A549 (cell line): ENCODE measurements at regions not wholly inside any gene's neighbourhood (a gene's known extent, or its start where the extent isn't known, plus 50 kb on each side); places are given as distances from the start of the nearest gene placed in this dataset.

Source experiments
- CBX8 ChIP-seq: fragments of 200-600 bp; sonication (generic); IDR thresholded peaks from 2 replicates; pipeline ENCODE4 v1.6.1; 2016
- CTCF ChIP-seq: fragments of >200 bp; sonication (Bioruptor Twin); formaldehyde crosslinking; IDR thresholded peaks from 3 replicates; pipeline ENCODE4 v1.5.1; 2016
- HMGXB4 ChIP-seq: fragments of 250-450 bp; sonication (Bioruptor Pico); IDR thresholded peaks from 2 replicates; pipeline ENCODE4 v1.5.0; 2021; ENCODE audit warnings: mild to moderate bottlenecking, moderate library complexity, borderline replicate concordance
- MAZ ChIP-seq: fragments of 150-350 bp; IDR thresholded peaks from 2 replicates; pipeline ENCODE4 v1.6.1; 2014; ENCODE audit warnings: antibody characterized with exemption, low read depth, low read length, borderline replicate concordance
- NR3C1 ChIP-seq: fragments of >200 bp; sonication (Bioruptor Twin); formaldehyde crosslinking; IDR thresholded peaks from 3 replicates; pipeline ENCODE4 v1.6.1; 2017
- POLR2A ChIP-seq: IDR thresholded peaks from 2 replicates; pipeline ENCODE4 v1.6.1; 2012; ENCODE audit warnings: mild to moderate bottlenecking, low read length
- REST ChIP-seq: fragments of 200-600 bp; sonication (generic); IDR thresholded peaks from 2 replicates; pipeline ENCODE4 v1.6.1; 2016; ENCODE audit warnings: antibody characterized with exemption, mild to moderate bottlenecking, moderate library complexity
- ZC3H11A ChIP-seq: fragments of 450-650 bp; IDR thresholded peaks from 2 replicates; pipeline ENCODE4 v1.6.1; 2014; ENCODE audit warnings: antibody characterized with exemption, mild to moderate bottlenecking

- TF ChIP-seq CTCF: no peak
- TF ChIP-seq REST: no peak
- no peak for TF ChIP-seq HMGXB4
- TF ChIP-seq CBX8: no peak
- no peak for TF ChIP-seq ZC3H11A
- no peak for TF ChIP-seq POLR2A
- no peak for TF ChIP-seq MAZ
- no peak for TF ChIP-seq NR3C1
These were observed 232.3 kb downstream of the QKI start for GRCh38 chr6:163646866-163647265.
